CD4-positive, alpha-beta T cell treated with Interleukin-4 for 4 hours (primary cell): ENCODE measurements at regions not wholly inside any gene's neighbourhood (a gene's known extent, or its start where the extent isn't known, plus 50 kb on each side); places are given as distances from the start of the nearest gene placed in this dataset.
"Not testable (repeated sequence)": the region's sequence is repeated elsewhere in the genome, so short reads cannot be mapped to it uniquely, and the experiment has no call there.

Experiments
- DNase-seq: peaks from one replicate; pipeline ENCODE4 v3.0.0-alpha.2; 2020

GRCh38 chr6:139699335-139699734 lies 324.9 kb upstream of the CITED2 start:
- no peak for DNase-seq

- no peak for DNase-seq
These were observed 324.2 kb upstream of the CITED2 start for GRCh38 chr6:139698526-139699176.

- DNase-seq: not testable (repeated sequence)
These were observed 323.4 kb upstream of the CITED2 start for GRCh38 chr6:139697856-139698255.

- not testable (repeated sequence) for DNase-seq
These were observed 322.5 kb upstream of the CITED2 start for GRCh38 chr6:139696991-139697390.

- no peak for DNase-seq
These were observed 320.9 kb upstream of the CITED2 start for GRCh38 chr6:139695361-139695760.

GRCh38 chr6:139693735-139694134 lies 319.3 kb upstream of the CITED2 start:
- no peak for DNase-seq

- DNase-seq: no peak
These were observed 315.6 kb upstream of the CITED2 start for GRCh38 chr6:139690007-139690406.

GRCh38 chr6:139687055-139687454 lies 312.6 kb upstream of the CITED2 start:
- DNase-seq: no peak

GRCh38 chr6:139686308-139686707 lies 311.9 kb upstream of the CITED2 start:
- no peak for DNase-seq

- DNase-seq: no peak
These were observed 310.6 kb upstream of the CITED2 start for GRCh38 chr6:139685009-139685408.

- no peak for DNase-seq
These were observed 306.4 kb upstream of the CITED2 start for GRCh38 chr6:139680819-139681218.

GRCh38 chr6:139679516-139680179 lies 305.2 kb upstream of the CITED2 start:
- DNase-seq: no peak

GRCh38 chr6:139676718-139677117 lies 302.3 kb upstream of the CITED2 start:
- DNase-seq: no peak

GRCh38 chr6:139666284-139666683 lies 291.8 kb upstream of the CITED2 start:
- no peak for DNase-seq

GRCh38 chr6:139663996-139664395 lies 289.5 kb upstream of the CITED2 start:
- DNase-seq: no peak

- no peak for DNase-seq
These were observed 285.3 kb upstream of the CITED2 start for GRCh38 chr6:139659711-139660110.

- no peak for DNase-seq
These were observed 284.7 kb upstream of the CITED2 start for GRCh38 chr6:139659196-139659595.

GRCh38 chr6:139657119-139657518 lies 282.7 kb upstream of the CITED2 start:
- DNase-seq: no peak

GRCh38 chr6:139655783-139656705 lies 281.6 kb upstream of the CITED2 start:
- no peak for DNase-seq

- no peak for DNase-seq
These were observed 280.7 kb upstream of the CITED2 start for GRCh38 chr6:139654888-139655782.

- DNase-seq: no peak
These were observed 279.9 kb upstream of the CITED2 start for GRCh38 chr6:139654309-139654708.

- no peak for DNase-seq
These were observed 278.7 kb upstream of the CITED2 start for GRCh38 chr6:139653111-139653510.

- DNase-seq: no peak
These were observed 276.5 kb upstream of the CITED2 start for GRCh38 chr6:139650941-139651340.
